GM23338 (cell line): ENCODE measurements at regions not wholly inside any gene's neighbourhood (a gene's known extent, or its start where the extent isn't known, plus 50 kb on each side); places are given as distances from the start of the nearest gene placed in this dataset.

Experiments
- ATAC-seq: fragments of 200-7000 bp; cut with Tn5 transposase; 3 replicates; pipeline ENCODE4 v1.9.1; 2020
- DNase-seq: peaks from one replicate; pipeline ENCODE4 v3.0.0-alpha.2; 2015; ENCODE audit warnings: low spot score
- H2AFZ ChIP-seq: fragments of 200-600 bp; sonication (generic); 2 replicates; pipeline ENCODE4 v1.8.0; 2016; ENCODE audit warnings: antibody characterized with exemption, mild to moderate bottlenecking, moderate library complexity
- H3F3A ChIP-seq: fragments of 200-600 bp; sonication (generic); replicated peaks from 2 replicates; pipeline ENCODE4 v1.8.0; 2017; ENCODE audit warnings: antibody characterized with exemption, mixed run types, low read depth
- H3K27ac ChIP-seq: fragments of 200-600 bp; sonication (generic); 2 replicates; pipeline ENCODE4 v1.6.1; 2016; ENCODE audit warnings: low read depth
- H3K27me3 ChIP-seq: fragments of 200-600 bp; sonication (generic); 2 replicates; pipeline ENCODE4 v1.8.0; 2016; ENCODE audit warnings: mild to moderate bottlenecking, mixed run types, moderate library complexity; ENCODE audit not compliant: insufficient read depth
- H3K36me3 ChIP-seq: fragments of 200-600 bp; sonication (generic); 2 replicates; pipeline ENCODE4 v1.8.0; 2016; ENCODE audit warnings: mild to moderate bottlenecking; ENCODE audit not compliant: insufficient read depth
- H3K4me1 ChIP-seq: fragments of 200-600 bp; sonication (generic); 2 replicates; pipeline ENCODE4 v1.8.0; 2016; ENCODE audit warnings: mild to moderate bottlenecking, moderate library complexity; ENCODE audit not compliant: insufficient read depth
- H3K4me2 ChIP-seq: fragments of 200-600 bp; sonication (generic); 2 replicates; pipeline ENCODE4 v1.7.1; 2017; ENCODE audit warnings: mixed run types
- H3K4me3 ChIP-seq: fragments of 200-600 bp; sonication (generic); 2 replicates; pipeline ENCODE4 v1.6.1; 2016; ENCODE audit warnings: mixed run types
- H3K79me2 ChIP-seq: fragments of 200-600 bp; sonication (generic); replicated peaks from 2 replicates; pipeline ENCODE4 v1.8.0; 2017; ENCODE audit warnings: mild to moderate bottlenecking; ENCODE audit not compliant: insufficient read depth
- H3K9me2 ChIP-seq: fragments of 200-600 bp; sonication (generic); 2 replicates; pipeline ENCODE4 v1.8.0; 2017; ENCODE audit not compliant: insufficient read depth
- H4K20me1 ChIP-seq: fragments of 200-600 bp; sonication (generic); replicated peaks from 2 replicates; pipeline ENCODE4 v1.8.0; 2017; ENCODE audit warnings: mild to moderate bottlenecking; ENCODE audit not compliant: insufficient read depth
- H3K27ac Mint-ChIP-seq: 2 replicates; pipeline ENCODE4 v1.8.0; 2020; ENCODE audit warnings: inconsistent platforms, mild to moderate bottlenecking, moderate library complexity, mixed read lengths
- H3K27me3 Mint-ChIP-seq: 3 replicates; pipeline ENCODE4 v1.8.0; 2022; ENCODE audit warnings: low read depth, mild to moderate bottlenecking, moderate library complexity, mixed read lengths, inconsistent platforms; ENCODE audit not compliant: insufficient read depth, poor library complexity
- H3K36me3 Mint-ChIP-seq: 3 replicates; pipeline ENCODE4 v1.8.0; 2021; ENCODE audit warnings: low read depth, mild to moderate bottlenecking, inconsistent platforms, moderate library complexity, mixed read lengths
- H3K4me1 Mint-ChIP-seq: 3 replicates; pipeline ENCODE4 v1.8.0; 2020; ENCODE audit warnings: mild to moderate bottlenecking, inconsistent platforms, mixed read lengths
- H3K4me3 Mint-ChIP-seq: 3 replicates; pipeline ENCODE4 v1.8.0; 2021; ENCODE audit warnings: moderate library complexity, mild to moderate bottlenecking, inconsistent platforms, mixed read lengths
- H3K9me3 Mint-ChIP-seq: 3 replicates; pipeline ENCODE4 v1.8.0; 2020; ENCODE audit warnings: moderate library complexity, mild to moderate bottlenecking, inconsistent platforms, mixed read lengths
- CREB1 ChIP-seq: fragments of 250-450 bp; sonication (Bioruptor Pico); IDR thresholded peaks from 2 replicates; pipeline ENCODE4 v1.5.0; 2020; ENCODE audit warnings: low read depth, mild to moderate bottlenecking, moderate library complexity
- CTCF ChIP-seq, 2 experiments: fragments of 200-600 bp in 1 of 2; sonication (generic) in 1 of 2; conservative IDR thresholded peaks; 2 replicates each; pipeline versions ENCODE4 v1.5.1 to v1.6.1; 2016 to 2017; ENCODE audit warnings: antibody characterized with exemption in 2 of 2, low read depth in 2 of 2, mild to moderate bottlenecking in 2 of 2, moderate library complexity in 1 of 2
- ETS1 ChIP-seq: IDR thresholded peaks from 2 replicates; pipeline ENCODE4 v1.6.1; 2016; ENCODE audit warnings: antibody characterized with exemption
- EZH2 ChIP-seq: fragments of 200-600 bp; sonication (generic); IDR thresholded peaks from one replicate; pipeline ENCODE4 v1.8.0; 2017; ENCODE audit warnings: antibody characterized with exemption, mild to moderate bottlenecking, low read depth; ENCODE audit not compliant: unreplicated experiment
- EZH2phosphoT487 ChIP-seq: fragments of 200-600 bp; sonication (generic); IDR thresholded peaks from one replicate; pipeline ENCODE4 v1.8.1; 2018; ENCODE audit warnings: antibody characterized with exemption; ENCODE audit not compliant: unreplicated experiment
- STAT1 ChIP-seq: IDR thresholded peaks from one replicate; pipeline ENCODE4 v1.6.1; 2016; ENCODE audit warnings: antibody characterized with exemption; ENCODE audit not compliant: unreplicated experiment
- ZNF331 ChIP-seq: fragments of 250-450 bp; sonication (Bioruptor Pico); IDR thresholded peaks from 2 replicates; pipeline ENCODE4 v1.5.0; 2020; ENCODE audit warnings: low read depth, mild to moderate bottlenecking, moderate library complexity
- ZNF462 ChIP-seq: fragments of 250-450 bp; sonication (Bioruptor Pico); IDR thresholded peaks from 2 replicates; pipeline ENCODE4 v1.5.0; 2020; ENCODE audit warnings: mild to moderate bottlenecking, moderate library complexity
- TF ChIP-seq, protein P1 (sequence below): IDR thresholded peaks from one replicate; pipeline ENCODE4 v1.6.1; 2018; ENCODE audit warnings: antibody characterized with exemption; ENCODE audit not compliant: unreplicated experiment

- no peak for TF ChIP-seq CTCF (conservative IDR thresholded peaks at IDR 0.05; ENCODE audit: low read depth in 2 of 2)
- no peak for TF ChIP-seq EZH2phosphoT487
- no peak for TF ChIP-seq EZH2
These were observed 70.4 kb upstream of the ROBO2 start (continued) for GRCh38 chr3:76969471-76969870.

DNA sequence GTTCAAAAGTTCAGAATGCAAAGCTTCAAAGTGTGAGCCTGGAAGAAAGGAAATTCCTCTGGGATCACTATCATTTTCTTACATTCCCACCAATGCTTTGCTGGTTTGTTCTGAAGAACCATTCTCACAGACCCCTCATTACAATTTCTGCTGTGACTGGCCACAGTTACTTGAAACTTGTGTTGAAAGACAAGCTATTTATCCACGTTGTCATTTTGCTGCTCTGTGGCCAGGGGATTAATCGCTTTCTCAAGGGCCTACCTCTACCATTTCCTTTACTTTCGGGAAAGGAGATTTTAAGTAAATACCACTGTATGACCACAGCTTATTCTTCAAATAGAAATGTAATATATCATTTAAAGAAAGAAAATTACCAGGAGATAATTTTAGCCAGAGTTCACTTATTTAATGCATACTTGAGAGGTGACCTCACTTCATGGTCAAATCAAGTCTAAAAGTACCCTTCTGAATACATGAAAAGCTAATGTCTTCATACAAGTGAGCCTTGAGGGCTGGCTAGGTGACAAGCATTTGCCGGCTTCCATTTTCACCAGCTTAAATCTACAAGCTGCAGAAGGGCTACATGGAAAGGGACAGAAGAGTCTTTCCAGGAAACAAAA, 69.8 kb upstream of the ROBO2 start:
- no peaks in the 10 kb centered on the region for H3K4me1 ChIP-seq
- no peaks in the 10 kb centered on the region for H3K27me3 Mint-ChIP-seq
- H3K27ac ChIP-seq = no peak overlapping the region
- no peak overlapping the region for H3K4me3 ChIP-seq
- H3K36me3 ChIP-seq = no peaks in the 10 kb centered on the region
- H3K27ac Mint-ChIP-seq = no peak overlapping the region
- no peaks in the 10 kb centered on the region for H3F3A ChIP-seq
- H3K36me3 Mint-ChIP-seq = no peaks in the 10 kb centered on the region
- no peaks in the 10 kb centered on the region for H3K9me3 Mint-ChIP-seq
- DNase-seq (peak; percentile 7), ATAC-seq (no peak)
- H3K79me2 ChIP-seq = no peaks in the 10 kb centered on the region
- H3K9me2 ChIP-seq = no peaks in the 10 kb centered on the region
- H3K4me1 Mint-ChIP-seq = peaks cover 7% of the 10 kb centered on the region; the same call in 2 of the 3 replicates
- H4K20me1 ChIP-seq = no peaks in the 10 kb centered on the region
- no peak overlapping the region for H3K4me2 ChIP-seq
- H3K4me3 Mint-ChIP-seq = no peak overlapping the region
- H2AFZ ChIP-seq = no peak overlapping the region; the same call in 1 of the 2 replicates
- no peaks in the 10 kb centered on the region for H3K27me3 ChIP-seq
- TF ChIP-seq ZNF331 (no peak), CREB1 (CRISPR knock-in tag) (no peak), EZH2phosphoT487 (no peak), STAT1 (no peak), ZNF462 (no peak), CTCF (conservative IDR thresholded peaks at IDR 0.05; ENCODE audit: low read depth in 2 of 2) (no peak), ETS1 (no peak)
- TF ChIP-seq, protein P1, sequence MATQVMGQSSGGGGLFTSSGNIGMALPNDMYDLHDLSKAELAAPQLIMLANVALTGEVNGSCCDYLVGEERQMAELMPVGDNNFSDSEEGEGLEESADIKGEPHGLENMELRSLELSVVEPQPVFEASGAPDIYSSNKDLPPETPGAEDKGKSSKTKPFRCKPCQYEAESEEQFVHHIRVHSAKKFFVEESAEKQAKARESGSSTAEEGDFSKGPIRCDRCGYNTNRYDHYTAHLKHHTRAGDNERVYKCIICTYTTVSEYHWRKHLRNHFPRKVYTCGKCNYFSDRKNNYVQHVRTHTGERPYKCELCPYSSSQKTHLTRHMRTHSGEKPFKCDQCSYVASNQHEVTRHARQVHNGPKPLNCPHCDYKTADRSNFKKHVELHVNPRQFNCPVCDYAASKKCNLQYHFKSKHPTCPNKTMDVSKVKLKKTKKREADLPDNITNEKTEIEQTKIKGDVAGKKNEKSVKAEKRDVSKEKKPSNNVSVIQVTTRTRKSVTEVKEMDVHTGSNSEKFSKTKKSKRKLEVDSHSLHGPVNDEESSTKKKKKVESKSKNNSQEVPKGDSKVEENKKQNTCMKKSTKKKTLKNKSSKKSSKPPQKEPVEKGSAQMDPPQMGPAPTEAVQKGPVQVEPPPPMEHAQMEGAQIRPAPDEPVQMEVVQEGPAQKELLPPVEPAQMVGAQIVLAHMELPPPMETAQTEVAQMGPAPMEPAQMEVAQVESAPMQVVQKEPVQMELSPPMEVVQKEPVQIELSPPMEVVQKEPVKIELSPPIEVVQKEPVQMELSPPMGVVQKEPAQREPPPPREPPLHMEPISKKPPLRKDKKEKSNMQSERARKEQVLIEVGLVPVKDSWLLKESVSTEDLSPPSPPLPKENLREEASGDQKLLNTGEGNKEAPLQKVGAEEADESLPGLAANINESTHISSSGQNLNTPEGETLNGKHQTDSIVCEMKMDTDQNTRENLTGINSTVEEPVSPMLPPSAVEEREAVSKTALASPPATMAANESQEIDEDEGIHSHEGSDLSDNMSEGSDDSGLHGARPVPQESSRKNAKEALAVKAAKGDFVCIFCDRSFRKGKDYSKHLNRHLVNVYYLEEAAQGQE = no peak
